Colonic mucosa (tissue), 4 donors: ENCODE measurements at regions not wholly inside any gene's neighbourhood (a gene's known extent, or its start where the extent isn't known, plus 50 kb on each side); places are given as distances from the start of the nearest gene placed in this dataset.

Source experiments
- DNase-seq: peaks from one replicate; pipeline ENCODE4 v3.0.0-alpha.2; 2020
- H3K27ac ChIP-seq: fragments of 200-600 bp; one replicate; pipeline ENCODE4 v1.8.0; 2021
- H3K27me3 ChIP-seq: fragments of 200-600 bp; one replicate; pipeline ENCODE4 v1.8.0; 2021
- H3K36me3 ChIP-seq: fragments of 200-600 bp; one replicate; pipeline ENCODE4 v1.8.0; 2021
- H3K4me1 ChIP-seq: fragments of 200-600 bp; one replicate; pipeline ENCODE4 v1.8.0; 2021; ENCODE audit warnings: mild to moderate bottlenecking
- H3K4me3 ChIP-seq: fragments of 200-600 bp; one replicate; pipeline ENCODE4 v1.8.0; 2021
- H3K9ac ChIP-seq, 2 donors: one replicate each; pipeline ENCODE4 v1.7.0; 2013; ENCODE audit warnings: control low read depth in 2 of 2, low read depth in 2 of 2, low read length in 2 of 2
- H3K9me3 ChIP-seq: fragments of 200-600 bp; one replicate; pipeline ENCODE4 v1.8.0; 2021
- intact Hi-C: fragments of 100-400 bp; cut with DNase I; formaldehyde crosslinking; loops from one replicate; pipeline ENCODE4 v1.14.1; 2022
- TF ChIP-seq, protein P1 (sequence below): fragments of 200-600 bp; IDR thresholded peaks from one replicate; pipeline ENCODE4 v1.8.0; 2022; ENCODE audit warnings: antibody characterized with exemption, mild to moderate bottlenecking
- donor health status: healthy.
- donor health status: DM: no; HTN: no; CAD: no.
- donor health status: DM: no; HTN: no; CAD: no.

DNA sequence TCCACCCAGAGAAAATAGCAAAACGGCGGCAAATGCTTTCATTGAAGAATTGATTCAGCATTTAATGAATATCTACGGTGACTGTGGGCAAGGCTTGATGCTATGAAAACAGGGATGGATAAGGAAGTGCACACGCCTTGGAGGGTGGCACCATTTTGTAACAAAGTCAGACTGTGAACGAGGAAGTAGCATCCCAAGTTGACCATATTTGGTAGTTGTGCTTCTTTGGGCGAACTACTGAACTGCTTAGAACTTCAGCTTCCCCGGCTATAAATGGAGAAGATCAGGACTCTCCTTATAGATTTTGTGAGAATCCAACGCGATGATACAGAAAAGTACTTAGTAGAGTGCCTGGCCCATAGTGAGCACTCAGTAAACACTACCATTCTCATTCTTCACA is 303.2 kb downstream of the MAF start:
- Histone ChIP-seq H3K27ac (no peak overlapping the region), H3K4me1 (no peaks in the 10 kb centered on the region)

GRCh38 chr16:79296491-79296890 is 304.0 kb downstream of the MAF start:
- no peak overlapping the region for H3K4me3 ChIP-seq
- H3K4me1 ChIP-seq, result no peaks in the 10 kb centered on the region
- TF ChIP-seq, protein P1, sequence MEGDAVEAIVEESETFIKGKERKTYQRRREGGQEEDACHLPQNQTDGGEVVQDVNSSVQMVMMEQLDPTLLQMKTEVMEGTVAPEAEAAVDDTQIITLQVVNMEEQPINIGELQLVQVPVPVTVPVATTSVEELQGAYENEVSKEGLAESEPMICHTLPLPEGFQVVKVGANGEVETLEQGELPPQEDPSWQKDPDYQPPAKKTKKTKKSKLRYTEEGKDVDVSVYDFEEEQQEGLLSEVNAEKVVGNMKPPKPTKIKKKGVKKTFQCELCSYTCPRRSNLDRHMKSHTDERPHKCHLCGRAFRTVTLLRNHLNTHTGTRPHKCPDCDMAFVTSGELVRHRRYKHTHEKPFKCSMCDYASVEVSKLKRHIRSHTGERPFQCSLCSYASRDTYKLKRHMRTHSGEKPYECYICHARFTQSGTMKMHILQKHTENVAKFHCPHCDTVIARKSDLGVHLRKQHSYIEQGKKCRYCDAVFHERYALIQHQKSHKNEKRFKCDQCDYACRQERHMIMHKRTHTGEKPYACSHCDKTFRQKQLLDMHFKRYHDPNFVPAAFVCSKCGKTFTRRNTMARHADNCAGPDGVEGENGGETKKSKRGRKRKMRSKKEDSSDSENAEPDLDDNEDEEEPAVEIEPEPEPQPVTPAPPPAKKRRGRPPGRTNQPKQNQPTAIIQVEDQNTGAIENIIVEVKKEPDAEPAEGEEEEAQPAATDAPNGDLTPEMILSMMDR, result no peak
- no peak overlapping the region for H3K27ac ChIP-seq
- H3K9me3 ChIP-seq, result no peaks in the 10 kb centered on the region
- no peak overlapping the region for H3K9ac ChIP-seq
- intact Hi-C loops, result no loop called here
- H3K27me3 ChIP-seq, result no peaks in the 10 kb centered on the region
- no peaks in the 10 kb centered on the region for H3K36me3 ChIP-seq
- no peak for DNase-seq

More for the DNA sequence above, 303.2 kb downstream of the MAF start:
- Histone ChIP-seq H3K9ac (no peak overlapping the region), H3K27me3 (no peaks in the 10 kb centered on the region), H3K4me3 (no peak overlapping the region), H3K9me3 (no peaks in the 10 kb centered on the region), H3K36me3 (no peaks in the 10 kb centered on the region)
- intact Hi-C loops, result no loop called here
- DNase-seq, result no peak
- TF ChIP-seq, protein P1, result no peak

DNA sequence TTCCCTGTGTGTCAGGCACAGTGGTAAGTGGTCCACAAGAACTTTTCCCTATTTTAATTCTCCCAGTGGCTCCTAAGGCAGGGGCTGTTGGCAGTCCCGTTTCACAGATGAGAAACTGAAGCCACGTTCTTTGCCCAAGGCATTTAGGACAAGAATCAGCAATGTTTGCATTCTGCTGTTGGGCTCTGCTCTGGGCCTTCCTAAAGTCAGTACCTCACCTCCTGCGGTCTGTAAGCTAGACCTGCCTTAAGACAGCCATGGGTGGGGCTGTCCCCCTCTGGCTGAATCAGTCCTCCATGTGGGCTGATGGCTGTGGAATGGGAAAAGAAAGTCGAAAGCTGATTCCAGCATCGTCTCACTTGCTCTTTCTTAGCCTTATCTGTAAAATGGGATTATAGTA is 304.8 kb downstream of the MAF start:
- intact Hi-C loops, result no loop called here
- TF ChIP-seq, protein P1, result no peak
- Histone ChIP-seq H3K27me3 (no peaks in the 10 kb centered on the region), H3K27ac (no peak overlapping the region), H3K9me3 (no peaks in the 10 kb centered on the region), H3K4me1 (no peaks in the 10 kb centered on the region), H3K9ac (no peak overlapping the region), H3K36me3 (no peaks in the 10 kb centered on the region), H3K4me3 (no peak overlapping the region)
- no peak for DNase-seq

DNA sequence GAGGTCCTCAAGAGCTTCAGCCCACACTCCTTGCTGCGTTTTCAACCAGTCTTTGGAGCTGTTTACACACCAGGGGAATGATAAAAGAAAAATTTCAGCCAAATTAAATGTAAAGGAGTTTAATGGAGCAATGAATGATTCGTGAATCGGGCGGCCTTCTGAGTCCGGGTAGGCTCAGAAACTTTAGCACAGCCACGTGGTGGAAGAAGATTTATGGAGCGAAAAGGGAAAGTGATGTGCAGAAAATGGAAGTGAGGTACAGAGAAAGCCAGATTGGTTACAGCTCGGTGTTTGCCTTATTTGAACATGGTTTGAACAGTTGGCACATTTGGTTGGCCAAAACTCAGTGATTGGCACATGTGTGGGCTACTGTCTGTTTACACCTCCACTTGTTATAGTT is 305.4 kb downstream of the MAF start:
- no peaks in the 10 kb centered on the region for H3K4me1 ChIP-seq
- H3K9me3 ChIP-seq, result no peaks in the 10 kb centered on the region
- no peak overlapping the region for H3K9ac ChIP-seq
- no peak overlapping the region for H3K4me3 ChIP-seq
- TF ChIP-seq, protein P1, result no peak
- H3K27me3 ChIP-seq, result no peaks in the 10 kb centered on the region
- H3K36me3 ChIP-seq, result no peaks in the 10 kb centered on the region
- intact Hi-C loops, result no loop called here
- no peak overlapping the region for H3K27ac ChIP-seq
- no peak for DNase-seq

- no peaks in the 10 kb centered on the region for H3K27me3 ChIP-seq
- intact Hi-C loops, result no loop called here
- no peak overlapping the region for H3K27ac ChIP-seq
- no peaks in the 10 kb centered on the region for H3K36me3 ChIP-seq
- DNase-seq, result no peak
- no peaks in the 10 kb centered on the region for H3K4me1 ChIP-seq
- H3K9me3 ChIP-seq, result no peaks in the 10 kb centered on the region
- TF ChIP-seq, protein P1, result no peak
- no peak overlapping the region for H3K9ac ChIP-seq
- no peak overlapping the region for H3K4me3 ChIP-seq
Measured at GRCh38 chr16:79294568-79294967, 306.0 kb downstream of the MAF start.
